Activated CD4-positive, alpha-beta T cell treated with anti-CD3 and anti-CD28 coated beads, Interleukin-2, amount 10 ng/mL, durations not matched to agents 7 days and 5 days (primary cell): ENCODE measurements at regions not wholly inside any gene's neighbourhood (a gene's known extent, or its start where the extent isn't known, plus 50 kb on each side); places are given as distances from the start of the nearest gene placed in this dataset.
"Not testable (repeated sequence)": the region's sequence is repeated elsewhere in the genome, so short reads cannot be mapped to it uniquely, and the experiment has no call there.

Source experiments
- CTCF ChIA-PET: fragments of 350-600 bp; sonication (Branson Sonifier 250); formaldehyde crosslinking; loops from one replicate; lab custom pipeline; 2021; ENCODE audit warnings: antibody characterized with exemption; lab: Charles Lee
- POLR2A ChIA-PET: fragments of 350-600 bp; sonication (Branson Sonifier 250); formaldehyde crosslinking; loops from one replicate; lab custom pipeline; 2021; ENCODE audit warnings: antibody characterized with exemption; lab: Charles Lee
- DNase-seq: peaks from one replicate; pipeline ENCODE4 v3.0.0-alpha.2; 2020
- H3K27ac Mint-ChIP-seq: one replicate; pipeline ENCODE4 v1.8.0; 2021; ENCODE audit warnings: mild to moderate bottlenecking, moderate library complexity, mixed read lengths
- H3K27me3 Mint-ChIP-seq: one replicate; pipeline ENCODE4 v1.8.0; 2021; ENCODE audit warnings: mixed read lengths
- H3K36me3 Mint-ChIP-seq: one replicate; pipeline ENCODE4 v1.8.0; 2021; ENCODE audit warnings: low read depth, mixed read lengths
- H3K4me1 Mint-ChIP-seq: one replicate; pipeline ENCODE4 v1.8.0; 2021; ENCODE audit warnings: mixed read lengths
- H3K4me3 Mint-ChIP-seq: one replicate; pipeline ENCODE4 v1.8.0; 2021; ENCODE audit warnings: mild to moderate bottlenecking, moderate library complexity, mixed read lengths
- H3K9me3 Mint-ChIP-seq: one replicate; pipeline ENCODE4 v1.8.0; 2021; ENCODE audit warnings: mixed read lengths

- H3K4me3 Mint-ChIP-seq = no peak overlapping the region
- DNase-seq = no peak
- H3K9me3 Mint-ChIP-seq = peaks cover 2% of the 10 kb centered on the region
- H3K27ac Mint-ChIP-seq = no peak overlapping the region
- ChIA-PET POLR2A (no interaction called here), CTCF (interaction anchor here (0.8 kb wide), 1 partner anchor 9 kb away, joined by 3 read pairs; no protein-coding TSS in a partner anchor)
- H3K4me1 Mint-ChIP-seq = no peaks in the 10 kb centered on the region
- H3K27me3 Mint-ChIP-seq = peaks cover 52% of the 10 kb centered on the region
- no peaks in the 10 kb centered on the region for H3K36me3 Mint-ChIP-seq
These were observed 169.7 kb downstream of the MYLK4 start for GRCh38 chr6:2581011-2581410.

- no peak for DNase-seq
- peaks cover 55% of the 10 kb centered on the region for H3K27me3 Mint-ChIP-seq
- no peak overlapping the region for H3K4me3 Mint-ChIP-seq
- no peak overlapping the region for H3K27ac Mint-ChIP-seq
- H3K9me3 Mint-ChIP-seq = peaks cover 2% of the 10 kb centered on the region
- no peaks in the 10 kb centered on the region for H3K4me1 Mint-ChIP-seq
- ChIA-PET CTCF (no interaction called here), POLR2A (no interaction called here)
- H3K36me3 Mint-ChIP-seq = no peaks in the 10 kb centered on the region
These were observed 170.7 kb downstream of the MYLK4 start for GRCh38 chr6:2579804-2580570.

- H3K4me1 Mint-ChIP-seq = no peaks in the 10 kb centered on the region
- ChIA-PET POLR2A (no interaction called here), CTCF (no interaction called here)
- H3K36me3 Mint-ChIP-seq = no peaks in the 10 kb centered on the region
- no peak for DNase-seq
- H3K27ac Mint-ChIP-seq = no peak overlapping the region
- no peak overlapping the region for H3K4me3 Mint-ChIP-seq
- H3K9me3 Mint-ChIP-seq = peaks cover 2% of the 10 kb centered on the region
- peaks cover 55% of the 10 kb centered on the region for H3K27me3 Mint-ChIP-seq
These were observed 171.4 kb downstream of the MYLK4 start for GRCh38 chr6:2579241-2579761.

- H3K4me1 Mint-ChIP-seq = no peaks in the 10 kb centered on the region
- no peak overlapping the region for H3K4me3 Mint-ChIP-seq
- no peak overlapping the region for H3K27ac Mint-ChIP-seq
- H3K36me3 Mint-ChIP-seq = no peaks in the 10 kb centered on the region
- H3K9me3 Mint-ChIP-seq = peaks cover 2% of the 10 kb centered on the region
- peaks cover 51% of the 10 kb centered on the region for H3K27me3 Mint-ChIP-seq
- POLR2A ChIA-PET = no interaction called here
- DNase-seq = no peak
- CTCF ChIA-PET = no interaction called here
These were observed 172.0 kb downstream of the MYLK4 start for GRCh38 chr6:2578767-2579166.

- peaks cover 4% of the 10 kb centered on the region for H3K9me3 Mint-ChIP-seq
- H3K27ac Mint-ChIP-seq = no peak overlapping the region
- H3K4me3 Mint-ChIP-seq = no peak overlapping the region
- POLR2A ChIA-PET = no interaction called here
- H3K27me3 Mint-ChIP-seq = peaks cover 50% of the 10 kb centered on the region
- H3K4me1 Mint-ChIP-seq = no peaks in the 10 kb centered on the region
- CTCF ChIA-PET = no interaction called here
- no peak for DNase-seq
- no peaks in the 10 kb centered on the region for H3K36me3 Mint-ChIP-seq
These were observed 174.2 kb downstream of the MYLK4 start for GRCh38 chr6:2576499-2576898.

GRCh38 chr6:2575236-2575635 lies 175.5 kb downstream of the MYLK4 start:
- POLR2A ChIA-PET = no interaction called here
- peaks cover 6% of the 10 kb centered on the region for H3K9me3 Mint-ChIP-seq
- no peaks in the 10 kb centered on the region for H3K4me1 Mint-ChIP-seq
- H3K36me3 Mint-ChIP-seq = no peaks in the 10 kb centered on the region
- DNase-seq = no peak
- peaks cover 48% of the 10 kb centered on the region for H3K27me3 Mint-ChIP-seq
- no peak overlapping the region for H3K4me3 Mint-ChIP-seq
- H3K27ac Mint-ChIP-seq = no peak overlapping the region
- CTCF ChIA-PET = no interaction called here

GRCh38 chr6:2569420-2569819 lies 181.3 kb downstream of the MYLK4 start:
- DNase-seq = not testable (repeated sequence)

GRCh38 chr6:2566048-2566447 lies 184.7 kb downstream of the MYLK4 start:
- peaks cover 56% of the 10 kb centered on the region for H3K27me3 Mint-ChIP-seq
- DNase-seq = no peak
- H3K27ac Mint-ChIP-seq = no peak overlapping the region
- ChIA-PET POLR2A (no interaction called here), CTCF (no interaction called here)
- peaks cover 1% of the 10 kb centered on the region for H3K36me3 Mint-ChIP-seq
- H3K4me3 Mint-ChIP-seq = no peak overlapping the region
- H3K9me3 Mint-ChIP-seq = peaks cover 6% of the 10 kb centered on the region
- H3K4me1 Mint-ChIP-seq = peaks cover 10% of the 10 kb centered on the region

More at GRCh38 chr6:2569420-2569819, 181.3 kb downstream of the MYLK4 start:
- H3K4me1 Mint-ChIP-seq, H3K36me3 Mint-ChIP-seq, CTCF ChIA-PET, POLR2A ChIA-PET, H3K4me3 Mint-ChIP-seq, H3K27ac Mint-ChIP-seq: not testable (repeated sequence)
- Mint-ChIP-seq H3K9me3 (peaks cover 10% of the 10 kb centered on the region), H3K27me3 (peaks cover 55% of the 10 kb centered on the region)

- Mint-ChIP-seq H3K27me3 (peaks cover 61% of the 10 kb centered on the region), H3K4me1 (peaks cover 10% of the 10 kb centered on the region), H3K27ac (no peak overlapping the region), H3K9me3 (peaks cover 6% of the 10 kb centered on the region), H3K36me3 (peaks cover 1% of the 10 kb centered on the region), H3K4me3 (no peak overlapping the region)
- DNase-seq = no peak
- POLR2A ChIA-PET = no interaction called here
- CTCF ChIA-PET = no interaction called here
These were observed 185.2 kb downstream of the MYLK4 start for GRCh38 chr6:2565499-2565898.

GRCh38 chr6:2563635-2564034 lies 187.1 kb downstream of the MYLK4 start:
- Mint-ChIP-seq H3K9me3 (no peaks in the 10 kb centered on the region), H3K4me1 (peaks cover 10% of the 10 kb centered on the region), H3K27me3 (peaks cover 61% of the 10 kb centered on the region), H3K27ac (no peak overlapping the region), H3K4me3 (no peak overlapping the region), H3K36me3 (no peaks in the 10 kb centered on the region)
- CTCF ChIA-PET = no interaction called here
- no peak for DNase-seq
- POLR2A ChIA-PET = no interaction called here

GRCh38 chr6:2562721-2563451 lies 187.8 kb downstream of the MYLK4 start:
- H3K4me1 Mint-ChIP-seq = peaks cover 10% of the 10 kb centered on the region
- POLR2A ChIA-PET = no interaction called here
- peaks cover 64% of the 10 kb centered on the region for H3K27me3 Mint-ChIP-seq
- no peaks in the 10 kb centered on the region for H3K36me3 Mint-ChIP-seq
- H3K27ac Mint-ChIP-seq = no peak overlapping the region
- no peak overlapping the region for H3K4me3 Mint-ChIP-seq
- DNase-seq = no peak
- CTCF ChIA-PET = interaction anchor here (1.4 kb wide), 1 partner anchor 18 kb away, joined by 3 read pairs; no protein-coding TSS in a partner anchor
- H3K9me3 Mint-ChIP-seq = no peaks in the 10 kb centered on the region

GRCh38 chr6:2560917-2561698 lies 189.6 kb downstream of the MYLK4 start:
- CTCF ChIA-PET = interaction anchor here (0.7 kb wide), 1 partner anchor 12 kb away, joined by 3 read pairs; no protein-coding TSS in a partner anchor
- H3K9me3 Mint-ChIP-seq = no peaks in the 10 kb centered on the region

More at GRCh38 chr6:2560917-2561698, 189.6 kb downstream of the MYLK4 start:
- no peak overlapping the region for H3K4me3 Mint-ChIP-seq
- no peak overlapping the region for H3K27ac Mint-ChIP-seq
- POLR2A ChIA-PET = no interaction called here
- no peak for DNase-seq
- no peaks in the 10 kb centered on the region for H3K36me3 Mint-ChIP-seq
- peaks cover 10% of the 10 kb centered on the region for H3K4me1 Mint-ChIP-seq
- H3K27me3 Mint-ChIP-seq = peaks cover 67% of the 10 kb centered on the region
